ENCODE measurements at regions not wholly inside any gene's neighbourhood (a gene's known extent, or its start where the extent isn't known, plus 50 kb on each side); places are given as distances from the start of the nearest gene placed in this dataset.

- TF ChIP-seq TERF1 (CRISPR knock-in tag; IDR thresholded peaks at IDR 0.05) (no peak), CSRNP2 (CRISPR knock-in tag; conservative IDR thresholded peaks at IDR 0.05; ENCODE audit: low read depth) (no peak), AGO2 (optimal IDR thresholded peaks at IDR 0.05; ENCODE audit: low read depth, low read length) (no peak), KDM2A (CRISPR knock-in tag; IDR thresholded peaks at IDR 0.05; ENCODE audit: borderline replicate concordance, low read depth) (no peak), ZNF256 (CRISPR knock-in tag; conservative IDR thresholded peaks at IDR 0.05) (no peak), ZBTB7B (CRISPR knock-in tag; IDR thresholded peaks at IDR 0.05) (no peak), SIN3A (IDR thresholded peaks at IDR 0.05; ENCODE audit: borderline replicate concordance, low read depth, low read length) (no peak), SPEN (CRISPR knock-in tag; IDR thresholded peaks at IDR 0.05; ENCODE audit: low read depth) (no peak), NFE2L2 (IDR thresholded peaks at IDR 0.05; ENCODE audit: low read length) (no peak), FOXK1 (CRISPR knock-in tag; IDR thresholded peaks at IDR 0.05; ENCODE audit: borderline replicate concordance, low read depth) (no peak), ZNF816 (CRISPR knock-in tag; IDR thresholded peaks at IDR 0.05; ENCODE audit: borderline replicate concordance) (no peak), NFYB (CRISPR knock-in tag; IDR thresholded peaks at IDR 0.05) (no peak), RFX1 (IDR thresholded peaks at IDR 0.05) (no peak), HNF4A (CRISPR knock-in tag; IDR thresholded peaks at IDR 0.05) (no peak), ZNF609 (CRISPR knock-in tag; IDR thresholded peaks at IDR 0.05; ENCODE audit: borderline replicate concordance) (no peak), CEBPB (IDR thresholded peaks at IDR 0.05; ENCODE audit: borderline replicate concordance, low read depth, low read length) (no peak), HOXD1 (CRISPR knock-in tag; IDR thresholded peaks at IDR 0.05) (no peak), ISL2 (CRISPR knock-in tag; IDR thresholded peaks at IDR 0.05) (no peak), FOXO1 (CRISPR knock-in tag; IDR thresholded peaks at IDR 0.05) (no peak), POLR2G (IDR thresholded peaks at IDR 0.05; ENCODE audit: low read depth, low read length) (no peak)
- no peak overlapping the region for H3K27ac ChIP-seq (ENCODE audit: extremely low read length, insufficient read depth, low read length)
- WGBS (ENCODE audit: low lambda C conversion rate), result 1% methylated on average over 5 of the region's 5 CpGs
- DNase-seq (ENCODE audit: low spot score) (no peak), FAIRE-seq (no peak), ATAC-seq (no peak)
- no peaks in the 10 kb centered on the region for H3K79me2 ChIP-seq (ENCODE audit: insufficient read depth, low read length)
- CTCF ChIA-PET (ENCODE audit: low intra/inter-chr PET ratio, low total read pairs), result no interaction called here
- in situ Hi-C loops (cut with HindIII; ENCODE audit: extremely low pct_ligation_motif_present, low pct_unique_long_range_greater_than_20kb), result no loop called here
- no peak overlapping the region for H3K4me3 ChIP-seq (replicated peaks in 1 of 3; ENCODE audit: insufficient read depth in 1 of 3, low read depth in 2 of 3, low read length in 3 of 3)
- H3K9me3 ChIP-seq (ENCODE audit: low read length), result no peaks in the 10 kb centered on the region
- intact Hi-C loops (cut with micrococcal nuclease; ENCODE audit: unreplicated experiment), result no loop called here
- no peaks in the 10 kb centered on the region for H3K4me1 ChIP-seq (ENCODE audit: insufficient read depth, low read length)
- POLR2A ChIA-PET, result no interaction called here
- H2AFZ ChIP-seq (ENCODE audit: low read length), result no peak overlapping the region
- no peaks in the 10 kb centered on the region for H3K36me3 ChIP-seq (replicated peaks in 1 of 2; ENCODE audit: control insufficient read depth in 1 of 2, insufficient read depth in 2 of 2, low read length in 2 of 2)
- no peaks in the 10 kb centered on the region for H4K20me1 ChIP-seq (ENCODE audit: insufficient read depth, low read length)
- no TSS peak for BruUV-seq (replicated peaks)
- no peak overlapping the region for H3K9ac ChIP-seq (ENCODE audit: insufficient read depth, low read depth, low read length)
- H3K4me2 ChIP-seq (ENCODE audit: low read depth, low read length), result no peak overlapping the region
- no peaks in the 10 kb centered on the region for H3K27me3 ChIP-seq (ENCODE audit: control insufficient read depth in 1 of 2, insufficient read depth in 2 of 2, low read length in 2 of 2)
These were observed 1226.2 kb upstream of the TENM3 start for GRCh38 chr4:181017038-181017437.

All from HepG2 (cell line).